ENCODE measurements at regions not wholly inside any gene's neighbourhood (a gene's known extent, or its start where the extent isn't known, plus 50 kb on each side); places are given as distances from the start of the nearest gene placed in this dataset.

DNA sequence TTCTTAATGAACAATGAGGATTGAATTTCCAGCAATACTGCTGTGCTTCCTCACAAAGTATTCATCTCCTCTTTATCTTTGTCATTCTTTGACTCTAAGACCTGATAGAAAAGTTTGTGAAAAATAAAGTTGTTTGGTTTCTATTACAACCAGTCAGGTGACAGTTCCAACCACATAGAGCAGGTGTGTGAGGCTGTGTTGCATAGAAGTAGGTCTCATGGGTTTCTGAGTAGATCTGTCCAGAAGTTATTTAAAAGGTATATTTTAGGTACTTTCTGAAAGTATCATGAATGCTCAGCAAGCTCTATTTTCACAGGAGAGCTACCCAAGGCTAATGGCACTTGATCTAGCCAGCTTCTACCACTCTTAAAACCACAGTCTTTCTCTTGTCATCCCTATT lies 637.0 kb downstream of the DNAH5 start:
- TF ChIP-seq, protein P1, sequence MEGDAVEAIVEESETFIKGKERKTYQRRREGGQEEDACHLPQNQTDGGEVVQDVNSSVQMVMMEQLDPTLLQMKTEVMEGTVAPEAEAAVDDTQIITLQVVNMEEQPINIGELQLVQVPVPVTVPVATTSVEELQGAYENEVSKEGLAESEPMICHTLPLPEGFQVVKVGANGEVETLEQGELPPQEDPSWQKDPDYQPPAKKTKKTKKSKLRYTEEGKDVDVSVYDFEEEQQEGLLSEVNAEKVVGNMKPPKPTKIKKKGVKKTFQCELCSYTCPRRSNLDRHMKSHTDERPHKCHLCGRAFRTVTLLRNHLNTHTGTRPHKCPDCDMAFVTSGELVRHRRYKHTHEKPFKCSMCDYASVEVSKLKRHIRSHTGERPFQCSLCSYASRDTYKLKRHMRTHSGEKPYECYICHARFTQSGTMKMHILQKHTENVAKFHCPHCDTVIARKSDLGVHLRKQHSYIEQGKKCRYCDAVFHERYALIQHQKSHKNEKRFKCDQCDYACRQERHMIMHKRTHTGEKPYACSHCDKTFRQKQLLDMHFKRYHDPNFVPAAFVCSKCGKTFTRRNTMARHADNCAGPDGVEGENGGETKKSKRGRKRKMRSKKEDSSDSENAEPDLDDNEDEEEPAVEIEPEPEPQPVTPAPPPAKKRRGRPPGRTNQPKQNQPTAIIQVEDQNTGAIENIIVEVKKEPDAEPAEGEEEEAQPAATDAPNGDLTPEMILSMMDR (IDR thresholded peaks at IDR 0.05; ENCODE audit: insufficient read depth, low read length): no peak
- TF ChIP-seq, protein P2, sequence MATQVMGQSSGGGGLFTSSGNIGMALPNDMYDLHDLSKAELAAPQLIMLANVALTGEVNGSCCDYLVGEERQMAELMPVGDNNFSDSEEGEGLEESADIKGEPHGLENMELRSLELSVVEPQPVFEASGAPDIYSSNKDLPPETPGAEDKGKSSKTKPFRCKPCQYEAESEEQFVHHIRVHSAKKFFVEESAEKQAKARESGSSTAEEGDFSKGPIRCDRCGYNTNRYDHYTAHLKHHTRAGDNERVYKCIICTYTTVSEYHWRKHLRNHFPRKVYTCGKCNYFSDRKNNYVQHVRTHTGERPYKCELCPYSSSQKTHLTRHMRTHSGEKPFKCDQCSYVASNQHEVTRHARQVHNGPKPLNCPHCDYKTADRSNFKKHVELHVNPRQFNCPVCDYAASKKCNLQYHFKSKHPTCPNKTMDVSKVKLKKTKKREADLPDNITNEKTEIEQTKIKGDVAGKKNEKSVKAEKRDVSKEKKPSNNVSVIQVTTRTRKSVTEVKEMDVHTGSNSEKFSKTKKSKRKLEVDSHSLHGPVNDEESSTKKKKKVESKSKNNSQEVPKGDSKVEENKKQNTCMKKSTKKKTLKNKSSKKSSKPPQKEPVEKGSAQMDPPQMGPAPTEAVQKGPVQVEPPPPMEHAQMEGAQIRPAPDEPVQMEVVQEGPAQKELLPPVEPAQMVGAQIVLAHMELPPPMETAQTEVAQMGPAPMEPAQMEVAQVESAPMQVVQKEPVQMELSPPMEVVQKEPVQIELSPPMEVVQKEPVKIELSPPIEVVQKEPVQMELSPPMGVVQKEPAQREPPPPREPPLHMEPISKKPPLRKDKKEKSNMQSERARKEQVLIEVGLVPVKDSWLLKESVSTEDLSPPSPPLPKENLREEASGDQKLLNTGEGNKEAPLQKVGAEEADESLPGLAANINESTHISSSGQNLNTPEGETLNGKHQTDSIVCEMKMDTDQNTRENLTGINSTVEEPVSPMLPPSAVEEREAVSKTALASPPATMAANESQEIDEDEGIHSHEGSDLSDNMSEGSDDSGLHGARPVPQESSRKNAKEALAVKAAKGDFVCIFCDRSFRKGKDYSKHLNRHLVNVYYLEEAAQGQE (IDR thresholded peaks at IDR 0.05; ENCODE audit: insufficient replicate concordance, low read depth): no peak
- TF ChIP-seq POLR2AphosphoS5 (IDR thresholded peaks at IDR 0.05; ENCODE audit: low read depth): no peak
